ELR (cell line): ENCODE measurements at regions not wholly inside any gene's neighbourhood (a gene's known extent, or its start where the extent isn't known, plus 50 kb on each side); places are given as distances from the start of the nearest gene placed in this dataset.
"Not testable (repeated sequence)": the region's sequence is repeated elsewhere in the genome, so short reads cannot be mapped to it uniquely, and the experiment has no call there.

Source experiments
- DNase-seq: peaks from one replicate; pipeline ENCODE4 v3.0.0-alpha.2; 2015; ENCODE audit warnings: low read depth

GRCh38 chr18:40365526-40365925 is 1589.5 kb upstream of the PIK3C3 start:
- no peak for DNase-seq

GRCh38 chr18:40360558-40360957 is 1594.5 kb upstream of the PIK3C3 start:
- DNase-seq, result no peak

- DNase-seq, result no peak
These were observed 1597.5 kb upstream of the PIK3C3 start for GRCh38 chr18:40357536-40357935.

- no peak for DNase-seq
These were observed 1598.9 kb upstream of the PIK3C3 start for GRCh38 chr18:40356168-40356567.

- DNase-seq, result peak; percentile 40
These were observed 1599.3 kb upstream of the PIK3C3 start for GRCh38 chr18:40355726-40356125.

- no peak for DNase-seq
These were observed 1606.8 kb upstream of the PIK3C3 start for GRCh38 chr18:40348196-40348595.

GRCh38 chr18:40347261-40347660 is 1607.8 kb upstream of the PIK3C3 start:
- DNase-seq, result no peak

- DNase-seq, result no peak
These were observed 1608.9 kb upstream of the PIK3C3 start for GRCh38 chr18:40346146-40346545.

GRCh38 chr18:40341701-40342100 is 1613.3 kb upstream of the PIK3C3 start:
- DNase-seq, result no peak

GRCh38 chr18:40338284-40338683 is 1616.8 kb upstream of the PIK3C3 start:
- no peak for DNase-seq

GRCh38 chr18:40326985-40327384 is 1628.0 kb upstream of the PIK3C3 start:
- DNase-seq, result no peak

GRCh38 chr18:40325988-40326387 is 1629.0 kb upstream of the PIK3C3 start:
- DNase-seq, result no peak

- no peak for DNase-seq
These were observed 1640.8 kb upstream of the PIK3C3 start for GRCh38 chr18:40314199-40314598.

- peak; percentile 0 for DNase-seq
These were observed 1641.9 kb upstream of the PIK3C3 start for GRCh38 chr18:40313030-40313642.

- no peak for DNase-seq
These were observed 1647.4 kb upstream of the PIK3C3 start for GRCh38 chr18:40307627-40308026.

- DNase-seq, result no peak
These were observed 1658.2 kb upstream of the PIK3C3 start for GRCh38 chr18:40296717-40297413.

- no peak for DNase-seq
These were observed 1661.9 kb upstream of the PIK3C3 start for GRCh38 chr18:40292985-40293710.

- DNase-seq, result no peak
These were observed 1671.5 kb upstream of the PIK3C3 start for GRCh38 chr18:40283560-40283959.

- not testable (repeated sequence) for DNase-seq
These were observed 1673.7 kb upstream of the PIK3C3 start for GRCh38 chr18:40281356-40281755.

- no peak for DNase-seq
These were observed 1680.3 kb upstream of the PIK3C3 start for GRCh38 chr18:40274618-40275196.

GRCh38 chr18:40272630-40273231 is 1682.3 kb upstream of the PIK3C3 start:
- DNase-seq, result no peak

GRCh38 chr18:40259115-40259835 is 1695.8 kb upstream of the PIK3C3 start:
- DNase-seq, result no peak
